Osteoblast (primary cell): ENCODE measurements at regions not wholly inside any gene's neighbourhood (a gene's known extent, or its start where the extent isn't known, plus 50 kb on each side); places are given as distances from the start of the nearest gene placed in this dataset.

Experiments used
- DNase-seq: peaks from one replicate; pipeline ENCODE4 v3.0.0; 2011; ENCODE audit warnings: low spot score, mixed read lengths; ENCODE audit not compliant: insufficient read length; ENCODE audit errors: missing footprints
- H2AFZ ChIP-seq: 2 replicates; pipeline ENCODE4 v1.6.0; 2011; ENCODE audit warnings: mild to moderate bottlenecking, low read length
- H3K27ac ChIP-seq: 2 replicates; pipeline ENCODE4 v1.5.1; 2011; ENCODE audit warnings: mild to moderate bottlenecking, low read depth, low read length, moderate library complexity
- H3K27me3 ChIP-seq: 2 replicates; pipeline ENCODE4 v1.6.0; 2012; ENCODE audit warnings: mild to moderate bottlenecking, control low read depth, inconsistent platforms, low read length, moderate library complexity; ENCODE audit not compliant: insufficient read depth
- H3K36me3 ChIP-seq: 2 replicates; pipeline ENCODE4 v1.5.1; 2011; ENCODE audit warnings: mild to moderate bottlenecking, low read length, control low read depth, moderate library complexity; ENCODE audit not compliant: insufficient read depth
- H3K4me1 ChIP-seq: 2 replicates; pipeline ENCODE4 v1.5.1; 2011; ENCODE audit warnings: mild to moderate bottlenecking, low read length, control low read depth, moderate library complexity; ENCODE audit not compliant: insufficient read depth
- H3K4me2 ChIP-seq: 2 replicates; pipeline ENCODE4 v1.6.0; 2011; ENCODE audit warnings: mild to moderate bottlenecking, low read length; ENCODE audit not compliant: insufficient read depth
- H3K4me3 ChIP-seq: fragments of 200-600 bp; sonication (generic); 3 replicates; pipeline ENCODE4 v1.5.1; 2012; ENCODE audit warnings: mild to moderate bottlenecking, low read length, inconsistent platforms; ENCODE audit not compliant: insufficient read depth
- H3K79me2 ChIP-seq: 2 replicates; pipeline ENCODE4 v1.6.0; 2012; ENCODE audit warnings: mild to moderate bottlenecking, low read length, control low read depth, inconsistent platforms; ENCODE audit not compliant: insufficient read depth
- H3K9me3 ChIP-seq: 2 replicates; pipeline ENCODE4 v1.5.1; 2011; ENCODE audit warnings: low read depth, low read length, control low read depth
- H4K20me1 ChIP-seq: 2 replicates; pipeline ENCODE4 v1.6.0; 2012; ENCODE audit warnings: mild to moderate bottlenecking, low read length, control low read depth; ENCODE audit not compliant: insufficient read depth
- TF ChIP-seq, protein P1 (sequence below): IDR thresholded peaks from 2 replicates; pipeline ENCODE4 v1.5.1; 2011; ENCODE audit warnings: mild to moderate bottlenecking, low read depth, low read length, moderate library complexity; ENCODE audit errors: extremely low read depth

DNA sequence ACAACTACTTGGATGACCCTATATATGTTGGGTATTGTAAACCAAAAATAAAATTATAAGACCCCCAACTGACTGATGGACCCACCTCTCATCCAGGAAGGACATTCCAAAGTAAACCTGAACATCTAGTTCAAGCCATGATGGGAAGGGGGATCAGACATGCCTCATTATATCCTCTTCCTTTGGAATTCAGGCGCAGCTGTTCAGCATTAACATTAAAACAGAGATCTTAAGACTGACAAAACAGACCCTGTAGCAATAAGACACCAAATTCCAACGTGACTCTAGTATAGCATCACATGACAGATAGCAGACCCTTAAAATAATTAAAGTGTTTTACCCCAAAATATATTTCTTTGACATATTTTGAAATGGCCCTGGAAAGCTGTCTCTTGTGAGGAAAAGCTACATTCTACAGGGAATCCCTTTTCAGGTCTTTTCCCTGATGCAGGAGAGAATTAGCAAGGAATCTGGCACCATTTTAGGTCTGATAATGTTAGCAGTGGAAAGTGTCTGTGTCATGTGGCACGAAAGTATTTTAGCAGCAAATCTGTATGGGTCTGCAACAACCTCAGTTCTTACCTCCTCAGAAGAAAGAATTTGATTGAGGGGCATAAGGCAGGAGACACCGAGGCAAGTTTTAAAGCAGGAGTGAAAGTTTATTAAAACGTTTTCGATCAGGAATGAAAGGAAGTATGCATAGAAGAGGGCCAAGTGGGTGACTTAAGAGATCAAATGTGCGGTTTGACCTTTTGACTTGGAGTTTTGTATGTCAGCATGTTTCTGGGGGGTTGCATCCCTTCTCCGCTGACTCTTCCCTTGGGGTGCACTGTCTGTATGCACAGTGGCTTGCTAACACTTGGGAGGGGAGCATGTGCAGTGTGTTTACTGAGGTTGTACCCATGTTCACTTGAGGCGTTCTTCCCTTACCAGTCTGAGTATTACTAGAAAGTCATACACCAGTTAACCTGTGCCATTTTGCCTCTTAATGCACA is 236.6 kb upstream of the PPP1R3A start:
- Histone ChIP-seq H3K4me3 (no peak overlapping the region), H3K36me3 (no peaks in the 10 kb centered on the region), H4K20me1 (no peaks in the 10 kb centered on the region), H3K27me3 (no peaks in the 10 kb centered on the region), H3K4me1 (no peaks in the 10 kb centered on the region), H3K9me3 (no peaks in the 10 kb centered on the region), H3K79me2 (no peaks in the 10 kb centered on the region), H3K4me2 (no peak overlapping the region), H3K27ac (no peak overlapping the region), H2AFZ (no peak overlapping the region)
- TF ChIP-seq, protein P1, sequence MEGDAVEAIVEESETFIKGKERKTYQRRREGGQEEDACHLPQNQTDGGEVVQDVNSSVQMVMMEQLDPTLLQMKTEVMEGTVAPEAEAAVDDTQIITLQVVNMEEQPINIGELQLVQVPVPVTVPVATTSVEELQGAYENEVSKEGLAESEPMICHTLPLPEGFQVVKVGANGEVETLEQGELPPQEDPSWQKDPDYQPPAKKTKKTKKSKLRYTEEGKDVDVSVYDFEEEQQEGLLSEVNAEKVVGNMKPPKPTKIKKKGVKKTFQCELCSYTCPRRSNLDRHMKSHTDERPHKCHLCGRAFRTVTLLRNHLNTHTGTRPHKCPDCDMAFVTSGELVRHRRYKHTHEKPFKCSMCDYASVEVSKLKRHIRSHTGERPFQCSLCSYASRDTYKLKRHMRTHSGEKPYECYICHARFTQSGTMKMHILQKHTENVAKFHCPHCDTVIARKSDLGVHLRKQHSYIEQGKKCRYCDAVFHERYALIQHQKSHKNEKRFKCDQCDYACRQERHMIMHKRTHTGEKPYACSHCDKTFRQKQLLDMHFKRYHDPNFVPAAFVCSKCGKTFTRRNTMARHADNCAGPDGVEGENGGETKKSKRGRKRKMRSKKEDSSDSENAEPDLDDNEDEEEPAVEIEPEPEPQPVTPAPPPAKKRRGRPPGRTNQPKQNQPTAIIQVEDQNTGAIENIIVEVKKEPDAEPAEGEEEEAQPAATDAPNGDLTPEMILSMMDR, result no peak
- no peak for DNase-seq

DNA sequence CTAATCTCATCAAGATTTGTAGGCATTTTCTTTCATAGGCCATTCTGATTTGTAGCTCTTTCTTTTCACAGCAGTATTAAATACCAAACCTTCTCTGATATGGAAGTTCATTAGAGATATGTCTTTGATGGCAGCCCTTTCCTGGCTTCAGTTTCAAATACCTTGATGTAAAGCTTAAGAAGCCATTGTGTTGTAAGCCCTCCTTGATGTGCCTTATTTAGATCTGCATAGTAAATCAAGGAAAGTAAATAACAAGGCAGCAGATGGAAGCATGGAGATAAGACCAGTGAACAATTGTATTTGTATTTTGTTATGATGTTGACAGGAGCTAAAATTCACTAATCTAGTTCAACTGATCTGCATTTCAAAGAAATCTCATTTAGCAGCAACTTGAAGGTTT is 234.9 kb upstream of the PPP1R3A start:
- no peak for DNase-seq
- Histone ChIP-seq H3K4me1 (no peaks in the 10 kb centered on the region), H3K27me3 (no peaks in the 10 kb centered on the region), H2AFZ (no peak overlapping the region), H3K27ac (no peak overlapping the region), H3K9me3 (no peaks in the 10 kb centered on the region), H3K4me2 (no peak overlapping the region), H3K36me3 (no peaks in the 10 kb centered on the region), H3K79me2 (no peaks in the 10 kb centered on the region), H4K20me1 (no peaks in the 10 kb centered on the region), H3K4me3 (no peak overlapping the region)
- TF ChIP-seq, protein P1, result no peak

GRCh38 chr7:114152314-114152938 is 233.6 kb upstream of the PPP1R3A start:
- no peaks in the 10 kb centered on the region for H3K27me3 ChIP-seq
- H3K4me3 ChIP-seq, result no peak overlapping the region

More at GRCh38 chr7:114152314-114152938, 233.6 kb upstream of the PPP1R3A start:
- no peak for DNase-seq
- Histone ChIP-seq H3K9me3 (no peaks in the 10 kb centered on the region), H4K20me1 (no peaks in the 10 kb centered on the region), H3K4me1 (no peaks in the 10 kb centered on the region), H3K4me2 (no peak overlapping the region), H3K36me3 (no peaks in the 10 kb centered on the region), H3K27ac (no peak overlapping the region), H2AFZ (no peak overlapping the region), H3K79me2 (no peaks in the 10 kb centered on the region)
- TF ChIP-seq, protein P1, result no peak
